Tibial nerve (tissue), 4 donors: ENCODE measurements at regions not wholly inside any gene's neighbourhood (a gene's known extent, or its start where the extent isn't known, plus 50 kb on each side); places are given as distances from the start of the nearest gene placed in this dataset.

Experiments used
- DNase-seq, 2 donors: peaks; one replicate each; pipeline ENCODE4 v3.0.0-alpha.2; 2019; ENCODE audit warnings: low spot score in 2 of 2
- H3K27ac ChIP-seq, 4 donors: fragments of 200-600 bp; sonication (generic) in 3 of 4; one replicate each; pipeline ENCODE4 v1.5.1; 2017 to 2019; ENCODE audit warnings: mild to moderate bottlenecking in 1 of 4
- H3K27me3 ChIP-seq, 2 donors: fragments of 200-600 bp; sonication (generic) in 1 of 2; one replicate each; pipeline versions ENCODE4 v1.5.1 to v1.6.0; 2017 to 2019
- H3K36me3 ChIP-seq, 3 donors: fragments of 200-600 bp; sonication (generic); one replicate each; pipeline ENCODE4 v1.5.1; 2018 to 2019
- H3K4me1 ChIP-seq, 4 donors: fragments of 200-600 bp; sonication (generic) in 3 of 4; one replicate each; pipeline ENCODE4 v1.5.1; 2017 to 2019
- H3K4me3 ChIP-seq, 4 donors: fragments of 200-600 bp; sonication (generic) in 3 of 4; one replicate each; pipeline ENCODE4 v1.5.1; 2017 to 2019; ENCODE audit warnings: mild to moderate bottlenecking in 1 of 4, moderate library complexity in 1 of 4
- H3K9me3 ChIP-seq, 4 donors: fragments of 200-600 bp; sonication (generic) in 3 of 4; one replicate each; pipeline ENCODE4 v1.5.1; 2017 to 2019
- EP300 ChIP-seq, 2 donors: sonication (generic); formaldehyde crosslinking; IDR thresholded peaks; one replicate each; pipeline ENCODE4 v1.6.1; 2017; ENCODE audit warnings: antibody characterized with exemption in 2 of 2, mild to moderate bottlenecking in 1 of 2
- POLR2A ChIP-seq, 2 donors: fragments of 450-650 bp; IDR thresholded peaks; one replicate each; pipeline ENCODE4 v1.6.1; 2017; ENCODE audit warnings: antibody characterized with exemption in 2 of 2, mild to moderate bottlenecking in 2 of 2, moderate library complexity in 2 of 2
- WGBS, 2 donors: methylation state at CpG; one replicate each; pipeline ENCODE4 v1.1.5; 2018; 5-methylcytosine and 5-hydroxymethylcytosine counted together
- TF ChIP-seq, protein P1 (sequence below), 5 experiments: fragments of 200-600 bp in 3 of 5; fragments of 450-650 bp in 2 of 5; sonication (generic) in 3 of 5; IDR thresholded peaks; one replicate each; pipeline ENCODE4 v1.5.1; 2016 to 2019; ENCODE audit warnings: antibody characterized with exemption in 5 of 5, mild to moderate bottlenecking in 3 of 5, moderate library complexity in 2 of 5

DNA sequence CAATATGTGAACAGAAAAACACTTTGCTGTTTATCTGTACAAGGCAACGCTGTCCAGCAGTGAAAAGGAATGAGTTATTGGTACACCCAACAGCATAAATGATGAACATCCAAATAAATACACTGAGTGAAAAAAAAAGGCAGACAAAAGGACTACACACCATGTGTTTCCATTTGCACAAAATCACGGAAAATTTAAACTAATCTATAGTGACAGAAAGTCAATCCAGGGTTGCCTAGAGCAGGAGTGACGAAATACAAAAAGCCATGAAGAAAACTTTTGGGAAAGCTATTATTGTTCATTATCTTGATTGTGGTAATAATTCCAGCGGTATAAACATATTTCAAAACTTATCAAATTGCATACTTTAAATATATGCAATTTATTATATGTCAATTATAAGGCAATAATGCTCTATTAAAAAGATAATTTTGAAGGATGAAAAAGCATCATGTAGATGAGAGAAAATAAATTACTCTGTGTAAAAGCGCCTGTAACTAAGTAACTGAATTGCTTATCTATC is 578.0 kb upstream of the TMEM132C start:
- Histone ChIP-seq H3K27me3 (no peaks in the 10 kb centered on the region), H3K36me3 (no peaks in the 10 kb centered on the region)
- 76 to 81% methylated on average over 5 of the region's 5 CpGs for WGBS, 2 donors

GRCh38 chr12:127690161-127690560 is 576.8 kb upstream of the TMEM132C start:
- no peaks in the 10 kb centered on the region for H3K27me3 ChIP-seq
- 52 to 66% methylated on average over 5 of the region's 5 CpGs for WGBS, 2 donors
- H3K4me3 ChIP-seq, result no peak overlapping the region
- no peaks in the 10 kb centered on the region for H3K4me1 ChIP-seq
- no peaks in the 10 kb centered on the region for H3K9me3 ChIP-seq
- no peak overlapping the region for H3K27ac ChIP-seq
- H3K36me3 ChIP-seq, result no peaks in the 10 kb centered on the region
- no peak for DNase-seq
- no peak for TF ChIP-seq EP300 (IDR thresholded peaks at IDR 0.05)

More for the DNA sequence above, 578.0 kb upstream of the TMEM132C start:
- no peak for DNase-seq
- TF ChIP-seq, protein P1, sequence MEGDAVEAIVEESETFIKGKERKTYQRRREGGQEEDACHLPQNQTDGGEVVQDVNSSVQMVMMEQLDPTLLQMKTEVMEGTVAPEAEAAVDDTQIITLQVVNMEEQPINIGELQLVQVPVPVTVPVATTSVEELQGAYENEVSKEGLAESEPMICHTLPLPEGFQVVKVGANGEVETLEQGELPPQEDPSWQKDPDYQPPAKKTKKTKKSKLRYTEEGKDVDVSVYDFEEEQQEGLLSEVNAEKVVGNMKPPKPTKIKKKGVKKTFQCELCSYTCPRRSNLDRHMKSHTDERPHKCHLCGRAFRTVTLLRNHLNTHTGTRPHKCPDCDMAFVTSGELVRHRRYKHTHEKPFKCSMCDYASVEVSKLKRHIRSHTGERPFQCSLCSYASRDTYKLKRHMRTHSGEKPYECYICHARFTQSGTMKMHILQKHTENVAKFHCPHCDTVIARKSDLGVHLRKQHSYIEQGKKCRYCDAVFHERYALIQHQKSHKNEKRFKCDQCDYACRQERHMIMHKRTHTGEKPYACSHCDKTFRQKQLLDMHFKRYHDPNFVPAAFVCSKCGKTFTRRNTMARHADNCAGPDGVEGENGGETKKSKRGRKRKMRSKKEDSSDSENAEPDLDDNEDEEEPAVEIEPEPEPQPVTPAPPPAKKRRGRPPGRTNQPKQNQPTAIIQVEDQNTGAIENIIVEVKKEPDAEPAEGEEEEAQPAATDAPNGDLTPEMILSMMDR (IDR thresholded peaks at IDR 0.05), result no peak
- TF ChIP-seq EP300 (IDR thresholded peaks at IDR 0.05) (no peak), POLR2A (IDR thresholded peaks at IDR 0.05) (no peak)
- Histone ChIP-seq H3K9me3 (no peaks in the 10 kb centered on the region), H3K4me1 (no peaks in the 10 kb centered on the region), H3K27ac (no peak overlapping the region), H3K4me3 (no peak overlapping the region)

DNA sequence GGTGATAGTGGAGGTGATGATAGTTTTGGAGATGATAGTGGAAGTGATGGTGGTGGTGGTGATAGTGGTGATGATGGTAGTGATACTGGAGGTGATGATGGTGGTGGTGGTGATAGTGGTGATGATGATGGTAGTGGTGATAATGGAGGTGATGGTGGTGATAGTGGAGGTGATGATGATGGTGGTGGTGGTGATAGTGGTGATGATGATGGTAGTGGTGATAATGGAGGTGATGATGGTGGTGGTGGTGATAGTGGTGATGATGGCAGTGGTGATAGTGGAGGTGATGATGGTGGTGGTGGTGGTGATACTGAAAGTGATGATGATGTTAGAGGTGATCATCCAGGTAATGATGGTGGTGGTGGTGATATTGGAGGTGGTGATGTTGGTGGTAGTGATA is 570.0 kb upstream of the TMEM132C start:
- no peak overlapping the region for H3K4me3 ChIP-seq
- no peaks in the 10 kb centered on the region for H3K27me3 ChIP-seq
- H3K36me3 ChIP-seq, result no peaks in the 10 kb centered on the region
- H3K4me1 ChIP-seq, result no peaks in the 10 kb centered on the region
- no peak for TF ChIP-seq POLR2A (IDR thresholded peaks at IDR 0.05)
- TF ChIP-seq EP300 (IDR thresholded peaks at IDR 0.05), result no peak
- TF ChIP-seq, protein P1 (IDR thresholded peaks at IDR 0.05), result no peak
- peaks cover 0 to 6% (median 0%) of the 10 kb centered on the region in 4 donors for H3K9me3 ChIP-seq
- H3K27ac ChIP-seq, result no peak overlapping the region
- no peak for DNase-seq

DNA sequence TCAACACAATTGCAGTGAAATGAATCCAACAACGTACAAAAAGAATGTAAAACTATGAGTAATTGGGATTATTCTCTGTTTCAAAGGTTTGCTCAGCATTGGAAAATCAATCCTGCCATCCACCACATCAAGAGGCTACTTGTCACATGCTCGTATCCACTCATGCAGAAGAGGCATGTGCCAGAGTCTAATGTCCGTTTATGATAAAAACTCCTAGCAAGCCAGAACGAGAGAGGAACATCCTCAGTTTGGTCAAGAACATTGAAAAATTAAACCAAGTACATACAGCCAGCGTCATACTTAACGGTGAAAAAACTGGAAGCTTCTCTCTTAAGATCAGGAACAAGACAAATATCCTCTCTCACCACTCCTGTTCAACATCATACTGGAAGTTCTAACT is 563.9 kb upstream of the TMEM132C start:
- TF ChIP-seq, protein P1 (IDR thresholded peaks at IDR 0.05), result no peak
- TF ChIP-seq EP300 (IDR thresholded peaks at IDR 0.05) (no peak), POLR2A (IDR thresholded peaks at IDR 0.05) (no peak)
- H3K27ac ChIP-seq, result no peak overlapping the region
- H3K27me3 ChIP-seq, result no peaks in the 10 kb centered on the region
- peaks cover 0 to 6% (median 0%) of the 10 kb centered on the region in 4 donors for H3K9me3 ChIP-seq
- no peak overlapping the region for H3K4me3 ChIP-seq
- no peaks in the 10 kb centered on the region for H3K4me1 ChIP-seq
- no peak for DNase-seq
- no peaks in the 10 kb centered on the region for H3K36me3 ChIP-seq
- WGBS, 2 donors, result 74 to 80% methylated on average over 6 of the region's 6 CpGs

GRCh38 chr12:127711108-127711507 is 555.9 kb upstream of the TMEM132C start:
- 42 to 48% methylated on average over 8 of the region's 8 CpGs for WGBS, 2 donors
- DNase-seq, result no peak
- no peaks in the 10 kb centered on the region for H3K27me3 ChIP-seq

More at GRCh38 chr12:127711108-127711507, 555.9 kb upstream of the TMEM132C start:
- H3K27ac ChIP-seq, result no peak overlapping the region
- no peaks in the 10 kb centered on the region for H3K36me3 ChIP-seq
- no peaks in the 10 kb centered on the region for H3K9me3 ChIP-seq
- H3K4me3 ChIP-seq, result no peak overlapping the region
- no peaks in the 10 kb centered on the region for H3K4me1 ChIP-seq
- TF ChIP-seq, protein P1 (IDR thresholded peaks at IDR 0.05), result no peak
- TF ChIP-seq POLR2A (IDR thresholded peaks at IDR 0.05), result no peak
- TF ChIP-seq EP300 (IDR thresholded peaks at IDR 0.05), result no peak
